ENCODE measurements at regions not wholly inside any gene's neighbourhood (a gene's known extent, or its start where the extent isn't known, plus 50 kb on each side); places are given as distances from the start of the nearest gene placed in this dataset.
"Not testable (repeated sequence)": the region's sequence is repeated elsewhere in the genome, so short reads cannot be mapped to it uniquely, and the experiment has no call there.

DNA sequence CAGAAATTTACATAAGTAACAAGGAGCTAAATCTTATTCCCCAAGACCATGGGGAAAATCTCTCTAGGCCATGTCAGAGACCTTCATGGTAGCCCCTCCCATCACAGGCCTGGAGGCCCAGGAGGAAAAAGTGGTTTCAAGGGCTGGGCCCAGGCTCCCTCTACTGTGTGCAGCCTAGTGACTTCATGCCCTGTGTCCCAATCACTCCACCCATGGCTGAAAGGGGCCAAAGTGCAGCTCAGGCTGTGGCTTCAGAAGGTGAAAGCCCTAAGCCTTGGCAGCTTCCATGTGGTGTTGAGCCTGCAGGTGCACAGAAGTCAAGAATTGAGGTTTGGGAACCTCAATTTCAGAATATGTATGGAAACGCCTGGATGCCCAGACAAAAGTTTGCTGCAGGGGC is 1612.7 kb upstream of the SLC39A10 start:
- no peak overlapping the region for H3K4me3 ChIP-seq (ENCODE audit: low read length in 2 of 2)
- WGBS, 2 donors, result 85% methylated on average over 1 of the region's 1 CpG
- H3K27ac ChIP-seq (ENCODE audit: low read depth in 1 of 2, low read length in 2 of 2), result no peak overlapping the region
- ATAC-seq (ENCODE audit: low FRiP score) (no peak), DNase-seq (no peak)
- H3K27me3 ChIP-seq (ENCODE audit: control insufficient read depth in 1 of 2, insufficient read depth in 2 of 2, low read length in 1 of 2), result no peaks in the 10 kb centered on the region
- no peaks in the 10 kb centered on the region for H3K9me3 ChIP-seq (ENCODE audit: control insufficient read depth, low read length)
- intact Hi-C loops (cut with DNase I), result no loop called here
- peaks cover 0 to 2% of the 10 kb centered on the region in 2 donors for H3K4me1 ChIP-seq (ENCODE audit: control insufficient read depth in 1 of 2, insufficient read depth in 2 of 2, low read length in 2 of 2)
- H3K36me3 ChIP-seq (ENCODE audit: control insufficient read depth in 1 of 2, insufficient read depth in 2 of 2, low read length in 1 of 2), result no peaks in the 10 kb centered on the region

DNA sequence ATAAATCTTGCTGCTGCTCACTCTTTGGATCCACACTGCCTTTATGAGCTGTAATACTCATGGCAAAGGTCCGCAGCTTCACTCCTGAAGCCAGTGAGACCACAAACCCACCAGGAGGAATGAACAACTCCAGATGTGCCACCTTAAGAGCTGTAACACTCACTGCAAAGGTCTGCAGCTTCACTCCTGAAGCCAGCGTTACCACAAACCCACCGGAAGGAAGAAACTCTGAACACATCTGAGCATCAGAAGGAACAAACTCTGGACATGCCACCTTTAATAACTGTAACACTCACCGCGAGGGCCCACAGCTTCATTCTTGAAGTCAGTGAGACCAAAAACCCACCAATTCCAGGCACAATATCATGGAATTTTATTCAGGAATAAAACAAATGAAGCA is 1635.9 kb upstream of the SLC39A10 start:
- WGBS, 2 donors, result 88 to 93% methylated on average over 5 of the region's 5 CpGs
- H3K9me3 ChIP-seq (ENCODE audit: control insufficient read depth, low read length); intact Hi-C loops (cut with DNase I); DNase-seq; H3K27ac ChIP-seq (ENCODE audit: low read depth in 1 of 2, low read length in 2 of 2); H3K36me3 ChIP-seq (ENCODE audit: control insufficient read depth in 1 of 2, insufficient read depth in 2 of 2, low read length in 1 of 2); H3K27me3 ChIP-seq (ENCODE audit: control insufficient read depth in 1 of 2, insufficient read depth in 2 of 2, low read length in 1 of 2); ATAC-seq (ENCODE audit: low FRiP score); H3K4me3 ChIP-seq (ENCODE audit: low read length in 2 of 2); H3K4me1 ChIP-seq (ENCODE audit: control insufficient read depth in 1 of 2, insufficient read depth in 2 of 2, low read length in 2 of 2): not testable (repeated sequence)

DNA sequence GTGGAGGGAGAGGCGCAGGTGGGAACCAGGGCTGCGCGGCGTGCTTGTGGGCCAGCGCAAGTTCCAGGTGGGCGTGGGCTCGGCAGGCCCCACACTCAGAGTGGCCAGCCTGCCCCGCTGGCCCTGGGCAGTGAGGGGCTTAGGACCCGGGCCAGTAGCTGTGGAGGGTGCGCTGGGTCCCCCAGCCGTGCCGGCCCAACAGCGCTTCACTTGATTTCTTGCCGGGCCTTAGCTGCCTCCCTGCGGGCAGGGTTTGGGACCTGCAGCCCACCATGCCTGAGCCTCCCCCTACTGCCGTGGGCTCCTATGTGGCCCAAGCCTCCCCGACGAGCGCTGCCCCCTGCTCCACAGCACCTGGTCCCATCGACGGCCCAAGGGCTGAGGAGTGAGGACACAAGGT is 1636.9 kb upstream of the SLC39A10 start:
- Histone ChIP-seq H3K4me3 (ENCODE audit: low read length in 2 of 2) (no peak overlapping the region), H3K27ac (ENCODE audit: low read depth in 1 of 2, low read length in 2 of 2) (no peak overlapping the region), H3K9me3 (ENCODE audit: control insufficient read depth, low read length) (no peaks in the 10 kb centered on the region), H3K36me3 (ENCODE audit: control insufficient read depth in 1 of 2, insufficient read depth in 2 of 2, low read length in 1 of 2) (no peaks in the 10 kb centered on the region), H3K27me3 (ENCODE audit: control insufficient read depth in 1 of 2, insufficient read depth in 2 of 2, low read length in 1 of 2) (no peaks in the 10 kb centered on the region), H3K4me1 (ENCODE audit: control insufficient read depth in 1 of 2, insufficient read depth in 2 of 2, low read length in 2 of 2) (no peaks in the 10 kb centered on the region)
- intact Hi-C loops (cut with DNase I), result no loop called here
- WGBS, 2 donors, result 95% methylated on average over 18 to 21 of the region's 21 CpGs
- DNase-seq (no peak), ATAC-seq (ENCODE audit: low FRiP score) (peak; percentile 52)

DNA sequence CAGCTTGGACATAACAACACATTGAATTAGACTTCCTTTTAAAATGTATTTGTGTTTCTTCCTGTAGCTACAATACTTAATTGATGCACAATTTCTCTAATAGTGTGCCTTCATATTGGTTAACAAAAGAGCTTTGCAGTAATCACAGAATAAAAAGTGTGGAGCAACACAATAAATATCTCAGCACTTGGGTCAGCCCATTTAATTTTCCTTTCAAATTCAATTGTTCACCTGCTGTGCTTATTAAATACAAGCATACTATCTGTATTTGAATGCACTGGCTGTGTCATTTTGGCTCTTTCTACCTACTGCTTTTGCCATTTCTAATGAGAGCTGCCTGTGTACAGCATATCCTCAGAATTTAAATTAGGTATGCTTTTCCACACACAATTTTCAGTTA is 1641.3 kb upstream of the SLC39A10 start:
- Histone ChIP-seq H3K36me3 (ENCODE audit: control insufficient read depth in 1 of 2, insufficient read depth in 2 of 2, low read length in 1 of 2) (no peaks in the 10 kb centered on the region), H3K27ac (ENCODE audit: low read depth in 1 of 2, low read length in 2 of 2) (no peak overlapping the region), H3K4me3 (ENCODE audit: low read length in 2 of 2) (no peak overlapping the region), H3K9me3 (ENCODE audit: control insufficient read depth, low read length) (no peaks in the 10 kb centered on the region), H3K4me1 (ENCODE audit: control insufficient read depth in 1 of 2, insufficient read depth in 2 of 2, low read length in 2 of 2) (no peaks in the 10 kb centered on the region), H3K27me3 (ENCODE audit: control insufficient read depth in 1 of 2, insufficient read depth in 2 of 2, low read length in 1 of 2) (no peaks in the 10 kb centered on the region)
- intact Hi-C loops (cut with DNase I), result no loop called here
- no peak for ATAC-seq (ENCODE audit: low FRiP score)
- no peak for DNase-seq

DNA sequence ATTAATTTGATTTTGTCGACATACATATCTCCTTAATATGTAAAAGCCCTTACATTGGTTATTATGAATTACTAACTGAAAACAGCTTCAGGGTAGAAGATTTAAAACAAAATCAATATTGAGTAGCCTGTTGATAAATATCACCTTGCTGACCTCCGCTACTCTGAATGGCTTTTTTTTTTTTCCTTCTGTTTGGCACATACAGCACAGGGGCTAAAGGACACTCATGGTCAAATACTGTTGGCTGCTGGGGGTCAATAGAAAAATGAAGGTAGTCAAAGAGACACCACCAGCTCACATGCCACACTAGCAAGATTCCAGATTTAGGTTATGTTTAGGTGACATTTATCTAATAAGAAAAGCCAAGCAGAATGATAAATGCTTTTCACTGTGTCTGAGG is 1642.4 kb upstream of the SLC39A10 start:
- DNase-seq (no peak), ATAC-seq (ENCODE audit: low FRiP score) (no peak)
- 88 to 90% methylated on average over 2 of the region's 2 CpGs for WGBS, 2 donors
- Histone ChIP-seq H3K4me1 (ENCODE audit: control insufficient read depth in 1 of 2, insufficient read depth in 2 of 2, low read length in 2 of 2) (no peaks in the 10 kb centered on the region), H3K4me3 (ENCODE audit: low read length in 2 of 2) (no peak overlapping the region), H3K36me3 (ENCODE audit: control insufficient read depth in 1 of 2, insufficient read depth in 2 of 2, low read length in 1 of 2) (no peaks in the 10 kb centered on the region), H3K9me3 (ENCODE audit: control insufficient read depth, low read length) (no peaks in the 10 kb centered on the region), H3K27ac (ENCODE audit: low read depth in 1 of 2, low read length in 2 of 2) (no peak overlapping the region), H3K27me3 (ENCODE audit: control insufficient read depth in 1 of 2, insufficient read depth in 2 of 2, low read length in 1 of 2) (no peaks in the 10 kb centered on the region)
- intact Hi-C loops (cut with DNase I), result no loop called here

DNA sequence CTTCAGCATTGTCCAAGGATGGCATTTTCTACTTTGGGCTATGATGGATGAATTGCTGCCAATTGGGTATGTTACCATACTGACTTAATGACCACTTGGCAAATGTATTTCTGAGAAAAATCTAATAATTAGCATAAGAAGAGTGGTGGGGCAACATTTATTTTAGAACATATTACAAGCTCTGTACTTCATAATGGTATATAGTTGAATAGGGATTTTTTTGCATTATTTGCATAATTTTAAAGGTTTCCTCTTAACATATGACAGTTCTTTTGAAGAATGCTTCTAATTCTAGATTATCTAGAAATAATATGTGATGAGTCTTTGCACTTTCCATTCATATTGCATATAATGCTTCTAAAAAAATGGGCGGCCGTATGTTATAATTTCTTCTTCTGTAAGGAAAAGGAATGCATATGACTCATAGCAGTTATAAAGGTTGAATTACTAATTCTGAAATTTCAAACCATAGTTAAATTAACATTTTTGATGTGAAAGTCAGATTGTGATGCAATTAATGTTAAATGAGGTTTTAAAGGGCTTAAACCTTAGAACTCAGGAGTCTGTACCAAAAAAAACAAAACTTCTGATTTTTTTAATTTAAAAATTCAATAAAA is 1652.3 kb upstream of the SLC39A10 start:
- ATAC-seq (ENCODE audit: low FRiP score) (no peak), DNase-seq (no peak)
- intact Hi-C loops (cut with DNase I), result no loop called here
- no peaks in the 10 kb centered on the region for H3K9me3 ChIP-seq (ENCODE audit: control insufficient read depth, low read length)
- H3K27ac ChIP-seq (ENCODE audit: low read depth in 1 of 2, low read length in 2 of 2), result no peak overlapping the region
- H3K4me3 ChIP-seq (ENCODE audit: low read length in 2 of 2), result no peak overlapping the region
- H3K4me1 ChIP-seq (ENCODE audit: control insufficient read depth in 1 of 2, insufficient read depth in 2 of 2, low read length in 2 of 2), result no peaks in the 10 kb centered on the region
- 83 to 91% methylated on average over 2 of the region's 2 CpGs for WGBS, 2 donors
- no peaks in the 10 kb centered on the region for H3K36me3 ChIP-seq (ENCODE audit: control insufficient read depth in 1 of 2, insufficient read depth in 2 of 2, low read length in 1 of 2)
- H3K27me3 ChIP-seq (ENCODE audit: control insufficient read depth in 1 of 2, insufficient read depth in 2 of 2, low read length in 1 of 2), result no peaks in the 10 kb centered on the region

DNA sequence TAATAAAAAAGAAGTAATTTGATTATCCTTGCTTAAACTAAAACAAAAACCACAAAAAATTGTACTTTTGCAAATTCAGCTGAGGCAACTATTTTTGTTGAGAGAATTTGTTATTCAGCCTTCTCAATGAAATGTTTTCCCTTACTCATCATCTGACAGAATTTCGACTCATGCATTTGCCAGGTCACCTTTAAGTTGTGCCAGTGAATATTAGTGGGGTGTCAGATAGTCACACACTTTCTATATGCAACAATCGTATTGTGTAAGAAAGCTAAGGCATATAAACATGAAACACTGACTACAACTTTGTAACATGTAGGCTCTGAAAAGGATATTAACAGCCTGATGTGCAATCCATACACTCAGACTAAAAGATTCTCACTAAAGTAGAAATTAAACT is 1653.1 kb upstream of the SLC39A10 start:
- no peak overlapping the region for H3K27ac ChIP-seq (ENCODE audit: low read depth in 1 of 2, low read length in 2 of 2)
- 69 to 84% methylated on average over 2 of the region's 2 CpGs for WGBS, 2 donors
- no peaks in the 10 kb centered on the region for H3K27me3 ChIP-seq (ENCODE audit: control insufficient read depth in 1 of 2, insufficient read depth in 2 of 2, low read length in 1 of 2)
- no peaks in the 10 kb centered on the region for H3K4me1 ChIP-seq (ENCODE audit: control insufficient read depth in 1 of 2, insufficient read depth in 2 of 2, low read length in 2 of 2)
- ATAC-seq (ENCODE audit: low FRiP score), result no peak
- DNase-seq, result no peak
- intact Hi-C loops (cut with DNase I), result no loop called here
- no peaks in the 10 kb centered on the region for H3K9me3 ChIP-seq (ENCODE audit: control insufficient read depth, low read length)
- H3K36me3 ChIP-seq (ENCODE audit: control insufficient read depth in 1 of 2, insufficient read depth in 2 of 2, low read length in 1 of 2), result no peaks in the 10 kb centered on the region
- H3K4me3 ChIP-seq (ENCODE audit: low read length in 2 of 2), result no peak overlapping the region

DNA sequence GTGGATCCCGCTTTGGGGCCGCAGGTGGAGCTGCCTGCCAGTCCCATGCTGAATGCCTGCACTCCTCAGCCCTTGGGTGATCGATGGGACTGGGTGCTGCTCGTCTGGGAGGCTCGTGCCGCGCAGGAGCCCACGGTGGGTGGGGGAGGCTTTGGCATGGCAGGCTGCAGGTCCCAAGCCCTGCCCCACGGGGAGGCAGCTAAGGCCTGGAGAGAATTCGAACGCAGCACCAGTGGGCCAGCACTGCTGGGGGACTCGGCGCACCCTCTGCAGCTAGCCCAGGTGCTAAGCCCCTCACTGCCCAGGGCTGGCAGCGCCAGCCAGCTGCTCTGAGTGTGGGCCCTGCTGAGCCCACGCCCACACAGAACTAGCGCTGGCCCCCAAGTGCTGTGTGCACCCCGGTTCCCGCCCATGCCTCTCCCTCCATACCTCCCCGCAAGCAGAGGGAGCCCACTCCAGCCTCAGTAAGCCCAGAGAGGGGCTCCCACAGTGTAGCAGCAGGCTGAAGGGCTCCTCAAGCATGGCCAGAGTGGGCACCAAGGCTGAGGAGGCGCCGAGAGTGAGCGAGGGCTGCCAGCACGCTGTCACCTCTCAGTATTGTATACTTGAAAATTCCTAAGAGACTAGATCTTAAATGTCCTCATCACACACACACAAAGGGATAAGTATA is 1654.2 kb upstream of the SLC39A10 start:
- intact Hi-C loops (cut with DNase I), result no loop called here
- 84 to 86% methylated on average over 22 to 23 of the region's 23 CpGs for WGBS, 2 donors

DNA sequence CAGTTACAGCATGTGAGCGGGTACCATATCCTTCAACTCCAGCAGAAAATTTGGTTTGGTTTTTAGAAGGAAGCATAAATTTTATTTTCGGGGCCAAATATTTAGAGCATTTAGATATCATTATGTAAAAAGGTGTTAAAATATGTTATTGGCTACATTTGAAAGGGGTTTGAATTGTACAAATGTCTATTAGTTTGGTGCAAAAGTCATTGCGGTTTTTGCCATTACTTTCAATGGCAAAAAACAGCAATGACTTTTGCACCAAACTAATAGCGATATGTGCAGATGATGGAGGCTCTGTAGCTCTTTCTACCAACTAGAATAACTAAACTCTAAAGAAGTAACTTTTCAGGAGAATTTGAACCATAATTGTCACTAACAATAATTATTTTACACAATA is 1666.2 kb upstream of the SLC39A10 start:
- Histone ChIP-seq H3K4me3 (ENCODE audit: low read length in 2 of 2) (no peak overlapping the region), H3K36me3 (ENCODE audit: control insufficient read depth in 1 of 2, insufficient read depth in 2 of 2, low read length in 1 of 2) (no peaks in the 10 kb centered on the region), H3K27ac (ENCODE audit: low read depth in 1 of 2, low read length in 2 of 2) (no peak overlapping the region), H3K27me3 (ENCODE audit: control insufficient read depth in 1 of 2, insufficient read depth in 2 of 2, low read length in 1 of 2) (no peaks in the 10 kb centered on the region), H3K9me3 (ENCODE audit: control insufficient read depth, low read length) (no peaks in the 10 kb centered on the region), H3K4me1 (ENCODE audit: control insufficient read depth in 1 of 2, insufficient read depth in 2 of 2, low read length in 2 of 2) (no peaks in the 10 kb centered on the region)
- ATAC-seq (ENCODE audit: low FRiP score) (no peak), DNase-seq (no peak)
- WGBS, 2 donors, result 65 to 68% methylated on average over 4 of the region's 4 CpGs
- intact Hi-C loops (cut with DNase I), result no loop called here

More for the DNA sequence above, 1654.2 kb upstream of the SLC39A10 start:
- Histone ChIP-seq H3K4me3 (ENCODE audit: low read length in 2 of 2) (no peak overlapping the region), H3K36me3 (ENCODE audit: control insufficient read depth in 1 of 2, insufficient read depth in 2 of 2, low read length in 1 of 2) (no peaks in the 10 kb centered on the region), H3K27me3 (ENCODE audit: control insufficient read depth in 1 of 2, insufficient read depth in 2 of 2, low read length in 1 of 2) (no peaks in the 10 kb centered on the region), H3K4me1 (ENCODE audit: control insufficient read depth in 1 of 2, insufficient read depth in 2 of 2, low read length in 2 of 2) (no peaks in the 10 kb centered on the region), H3K9me3 (ENCODE audit: control insufficient read depth, low read length) (no peaks in the 10 kb centered on the region), H3K27ac (ENCODE audit: low read depth in 1 of 2, low read length in 2 of 2) (no peak overlapping the region)
- ATAC-seq (ENCODE audit: low FRiP score) (no peak), DNase-seq (peak in 1 of 2 donors; percentile 57)

All from aorta (tissue), 5 donors.